ENCODE measurements at regions not wholly inside any gene's neighbourhood (a gene's known extent, or its start where the extent isn't known, plus 50 kb on each side); places are given as distances from the start of the nearest gene placed in this dataset.

GRCh38 chr7:36016648-36017047 lies 136.4 kb upstream of the EEPD1 start:
- Histone ChIP-seq H3K4me1 (ENCODE audit: control insufficient read depth in 2 of 2, insufficient read depth in 2 of 2, low read length in 2 of 2) (no peaks in the 10 kb centered on the region), H3K27ac (ENCODE audit: low read depth in 2 of 2, low read length in 2 of 2) (no peak overlapping the region), H3K9ac (ENCODE audit: low read depth in 1 of 2, low read length in 2 of 2) (no peak overlapping the region), H3K4me3 (ENCODE audit: low read length in 2 of 2) (no peak overlapping the region), H3K9me3 (ENCODE audit: control insufficient read depth in 2 of 2, low read length in 2 of 2) (no peaks in the 10 kb centered on the region), H3K36me3 (ENCODE audit: control insufficient read depth in 2 of 2, insufficient read depth in 2 of 2, low read length in 2 of 2) (no peaks in the 10 kb centered on the region), H3K27me3 (ENCODE audit: control insufficient read depth in 2 of 2, insufficient read depth in 2 of 2, low read length in 2 of 2) (no peaks in the 10 kb centered on the region)

DNA sequence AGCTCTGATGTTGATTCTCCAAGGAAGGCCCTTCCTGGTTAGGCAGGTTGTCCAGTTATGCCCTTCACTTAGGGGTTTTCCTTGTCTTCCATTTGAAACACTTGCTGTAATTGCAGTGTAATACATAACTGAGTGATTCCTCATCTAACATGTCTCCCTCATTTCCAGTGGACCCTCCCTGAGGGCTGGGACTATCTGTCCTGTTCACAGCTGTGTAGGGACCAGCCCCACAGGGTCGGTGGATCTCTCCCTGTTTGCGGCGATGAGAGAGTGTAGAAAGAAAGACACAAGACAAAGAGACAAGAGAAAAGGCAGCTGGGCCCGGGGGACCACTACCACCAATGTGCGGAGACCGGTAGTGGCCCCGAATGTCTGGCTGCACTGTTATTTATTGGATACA lies 135.9 kb upstream of the EEPD1 start:
- Histone ChIP-seq H3K4me3 (ENCODE audit: low read length in 2 of 2) (no peak overlapping the region), H3K27ac (ENCODE audit: low read depth in 2 of 2, low read length in 2 of 2) (no peak overlapping the region), H3K36me3 (ENCODE audit: control insufficient read depth in 2 of 2, insufficient read depth in 2 of 2, low read length in 2 of 2) (no peaks in the 10 kb centered on the region), H3K9me3 (ENCODE audit: control insufficient read depth in 2 of 2, low read length in 2 of 2) (no peaks in the 10 kb centered on the region), H3K9ac (ENCODE audit: low read depth in 1 of 2, low read length in 2 of 2) (no peak overlapping the region), H3K4me1 (ENCODE audit: control insufficient read depth in 2 of 2, insufficient read depth in 2 of 2, low read length in 2 of 2) (no peaks in the 10 kb centered on the region), H3K27me3 (ENCODE audit: control insufficient read depth in 2 of 2, insufficient read depth in 2 of 2, low read length in 2 of 2) (no peaks in the 10 kb centered on the region)

- no peak overlapping the region for H3K9ac ChIP-seq (ENCODE audit: low read depth in 1 of 2, low read length in 2 of 2)
- H3K27me3 ChIP-seq (ENCODE audit: control insufficient read depth in 2 of 2, insufficient read depth in 2 of 2, low read length in 2 of 2): no peaks in the 10 kb centered on the region
- no peak overlapping the region for H3K27ac ChIP-seq (ENCODE audit: low read depth in 2 of 2, low read length in 2 of 2)
- H3K4me1 ChIP-seq (ENCODE audit: control insufficient read depth in 2 of 2, insufficient read depth in 2 of 2, low read length in 2 of 2): no peaks in the 10 kb centered on the region
- no peaks in the 10 kb centered on the region for H3K36me3 ChIP-seq (ENCODE audit: control insufficient read depth in 2 of 2, insufficient read depth in 2 of 2, low read length in 2 of 2)
- no peak overlapping the region for H3K4me3 ChIP-seq (ENCODE audit: low read length in 2 of 2)
- no peaks in the 10 kb centered on the region for H3K9me3 ChIP-seq (ENCODE audit: control insufficient read depth in 2 of 2, low read length in 2 of 2)
These were observed 134.1 kb upstream of the EEPD1 start for GRCh38 chr7:36018816-36019484.

DNA sequence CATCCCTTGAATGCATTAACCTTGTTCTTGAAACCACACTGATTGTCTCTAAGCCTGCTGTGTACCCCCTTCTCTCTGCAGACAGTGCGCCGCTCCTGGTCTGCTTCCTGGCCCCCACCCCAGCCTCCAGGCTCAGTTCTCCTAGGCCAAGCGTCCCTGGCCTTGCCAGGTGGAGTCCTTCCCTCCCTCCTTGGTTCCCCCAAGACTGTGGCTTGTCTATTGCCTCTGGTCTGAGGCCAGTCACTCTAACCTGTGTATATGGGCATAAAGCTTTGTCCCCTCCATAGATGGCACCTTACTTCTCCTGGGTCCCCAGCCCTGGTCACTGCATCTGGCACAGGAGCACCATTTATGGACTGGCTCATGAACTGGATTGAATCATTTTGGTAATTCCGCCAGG lies 133.5 kb upstream of the EEPD1 start:
- H3K27me3 ChIP-seq (ENCODE audit: control insufficient read depth in 2 of 2, insufficient read depth in 2 of 2, low read length in 2 of 2): no peaks in the 10 kb centered on the region
- no peak overlapping the region for H3K9ac ChIP-seq (ENCODE audit: low read depth in 1 of 2, low read length in 2 of 2)
- no peak overlapping the region for H3K27ac ChIP-seq (ENCODE audit: low read depth in 2 of 2, low read length in 2 of 2)
- H3K4me1 ChIP-seq (ENCODE audit: control insufficient read depth in 2 of 2, insufficient read depth in 2 of 2, low read length in 2 of 2): no peaks in the 10 kb centered on the region
- no peaks in the 10 kb centered on the region for H3K9me3 ChIP-seq (ENCODE audit: control insufficient read depth in 2 of 2, low read length in 2 of 2)
- no peaks in the 10 kb centered on the region for H3K36me3 ChIP-seq (ENCODE audit: control insufficient read depth in 2 of 2, insufficient read depth in 2 of 2, low read length in 2 of 2)
- no peak overlapping the region for H3K4me3 ChIP-seq (ENCODE audit: low read length in 2 of 2)

DNA sequence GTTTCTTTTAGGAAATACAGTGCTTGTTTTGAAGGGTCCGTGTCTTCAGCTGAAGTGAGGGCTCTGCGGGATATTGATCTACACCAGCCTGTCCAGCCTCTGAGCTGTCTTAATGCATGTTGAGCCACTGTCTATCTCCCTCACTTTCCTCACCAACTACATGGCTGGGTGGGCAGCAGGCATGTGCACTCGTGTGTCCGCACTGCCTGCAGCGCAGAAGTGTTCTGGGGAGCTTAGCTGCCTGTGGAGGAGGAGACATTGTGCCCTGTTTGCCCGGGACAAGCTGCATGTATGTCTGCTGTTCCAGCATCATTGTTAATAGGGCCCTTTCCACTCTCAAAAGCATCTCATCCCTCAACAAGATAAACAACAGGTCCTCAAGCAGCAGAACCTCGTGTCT lies 133.1 kb upstream of the EEPD1 start:
- Histone ChIP-seq H3K9ac (ENCODE audit: low read depth in 1 of 2, low read length in 2 of 2) (no peak overlapping the region), H3K4me1 (ENCODE audit: control insufficient read depth in 2 of 2, insufficient read depth in 2 of 2, low read length in 2 of 2) (no peaks in the 10 kb centered on the region), H3K27ac (ENCODE audit: low read depth in 2 of 2, low read length in 2 of 2) (no peak overlapping the region), H3K9me3 (ENCODE audit: control insufficient read depth in 2 of 2, low read length in 2 of 2) (no peaks in the 10 kb centered on the region), H3K4me3 (ENCODE audit: low read length in 2 of 2) (no peak overlapping the region), H3K27me3 (ENCODE audit: control insufficient read depth in 2 of 2, insufficient read depth in 2 of 2, low read length in 2 of 2) (no peaks in the 10 kb centered on the region), H3K36me3 (ENCODE audit: control insufficient read depth in 2 of 2, insufficient read depth in 2 of 2, low read length in 2 of 2) (no peaks in the 10 kb centered on the region)

GRCh38 chr7:36021367-36021766 lies 131.7 kb upstream of the EEPD1 start:
- no peaks in the 10 kb centered on the region for H3K9me3 ChIP-seq (ENCODE audit: control insufficient read depth in 2 of 2, low read length in 2 of 2)
- no peaks in the 10 kb centered on the region for H3K4me1 ChIP-seq (ENCODE audit: control insufficient read depth in 2 of 2, insufficient read depth in 2 of 2, low read length in 2 of 2)
- H3K4me3 ChIP-seq (ENCODE audit: low read length in 2 of 2): no peak overlapping the region
- H3K27me3 ChIP-seq (ENCODE audit: control insufficient read depth in 2 of 2, insufficient read depth in 2 of 2, low read length in 2 of 2): no peaks in the 10 kb centered on the region
- no peaks in the 10 kb centered on the region for H3K36me3 ChIP-seq (ENCODE audit: control insufficient read depth in 2 of 2, insufficient read depth in 2 of 2, low read length in 2 of 2)
- no peak overlapping the region for H3K9ac ChIP-seq (ENCODE audit: low read depth in 1 of 2, low read length in 2 of 2)
- no peak overlapping the region for H3K27ac ChIP-seq (ENCODE audit: low read depth in 2 of 2, low read length in 2 of 2)

DNA sequence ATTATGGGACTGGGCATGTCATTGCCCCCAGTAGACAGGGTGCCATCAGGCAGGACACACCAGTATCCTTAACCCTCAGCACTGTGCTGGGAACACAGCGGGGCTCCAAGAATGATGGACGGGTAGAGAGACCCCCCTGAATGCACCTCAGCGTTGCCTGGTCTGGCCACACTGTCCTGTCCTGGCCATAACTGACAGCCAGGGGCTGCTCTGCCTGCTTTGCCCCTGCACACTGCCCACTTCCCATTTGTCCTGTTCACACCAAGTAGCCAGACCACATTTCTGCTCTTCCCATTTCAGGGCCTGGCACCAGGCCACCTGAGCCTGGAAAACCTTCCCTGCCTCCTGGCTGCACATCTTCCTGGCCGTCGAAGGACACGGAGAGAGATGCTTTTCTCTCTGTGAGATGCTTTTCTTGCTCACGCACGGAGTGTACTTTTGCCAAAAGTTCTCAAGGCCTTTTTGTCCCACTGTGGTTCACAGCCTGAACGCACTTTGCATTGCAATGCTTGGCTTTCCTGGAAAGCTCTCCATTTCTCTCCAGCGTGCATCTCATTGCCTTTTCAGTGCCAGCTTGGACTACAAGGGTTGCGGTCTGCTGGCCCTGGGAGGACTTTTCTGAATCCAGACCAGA lies 131.0 kb upstream of the EEPD1 start:
- Histone ChIP-seq H3K27ac (ENCODE audit: low read depth in 2 of 2, low read length in 2 of 2) (no peak overlapping the region), H3K4me1 (ENCODE audit: control insufficient read depth in 2 of 2, insufficient read depth in 2 of 2, low read length in 2 of 2) (no peaks in the 10 kb centered on the region), H3K27me3 (ENCODE audit: control insufficient read depth in 2 of 2, insufficient read depth in 2 of 2, low read length in 2 of 2) (no peaks in the 10 kb centered on the region)

DNA sequence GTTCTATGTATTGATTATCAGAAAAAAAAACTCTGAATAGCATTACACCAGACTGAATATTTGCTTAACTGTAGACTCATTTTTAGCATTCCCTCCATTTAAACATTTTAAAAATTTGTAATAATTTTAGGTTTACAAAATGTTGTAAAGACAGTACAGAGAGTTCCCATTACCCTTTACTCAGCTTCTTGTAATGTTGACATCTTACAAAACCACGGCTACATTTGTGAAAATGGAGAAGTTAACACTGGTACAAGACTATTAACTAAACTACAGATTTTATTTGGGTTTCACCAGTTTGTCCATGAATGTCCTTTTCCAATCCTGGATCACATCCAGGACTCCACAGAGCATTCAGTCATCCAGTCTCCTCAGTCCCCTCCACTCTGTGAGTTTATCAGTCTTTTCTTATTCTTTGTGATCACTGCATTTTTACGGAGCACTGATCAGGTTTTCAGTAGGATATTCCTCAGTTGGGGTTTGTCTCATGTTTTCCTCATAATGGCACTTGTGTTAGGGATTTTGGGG lies 130.0 kb upstream of the EEPD1 start:
- Histone ChIP-seq H3K36me3 (ENCODE audit: control insufficient read depth in 2 of 2, insufficient read depth in 2 of 2, low read length in 2 of 2) (no peaks in the 10 kb centered on the region), H3K27me3 (ENCODE audit: control insufficient read depth in 2 of 2, insufficient read depth in 2 of 2, low read length in 2 of 2) (no peaks in the 10 kb centered on the region), H3K4me1 (ENCODE audit: control insufficient read depth in 2 of 2, insufficient read depth in 2 of 2, low read length in 2 of 2) (no peaks in the 10 kb centered on the region), H3K9me3 (ENCODE audit: control insufficient read depth in 2 of 2, low read length in 2 of 2) (no peaks in the 10 kb centered on the region), H3K9ac (ENCODE audit: low read depth in 1 of 2, low read length in 2 of 2) (no peak overlapping the region), H3K4me3 (ENCODE audit: low read length in 2 of 2) (no peak overlapping the region), H3K27ac (ENCODE audit: low read depth in 2 of 2, low read length in 2 of 2) (no peak overlapping the region)

More for the DNA sequence above, 131.0 kb upstream of the EEPD1 start:
- H3K9me3 ChIP-seq (ENCODE audit: control insufficient read depth in 2 of 2, low read length in 2 of 2): no peaks in the 10 kb centered on the region
- no peaks in the 10 kb centered on the region for H3K36me3 ChIP-seq (ENCODE audit: control insufficient read depth in 2 of 2, insufficient read depth in 2 of 2, low read length in 2 of 2)
- H3K4me3 ChIP-seq (ENCODE audit: low read length in 2 of 2): no peak overlapping the region
- H3K9ac ChIP-seq (ENCODE audit: low read depth in 1 of 2, low read length in 2 of 2): no peak overlapping the region

DNA sequence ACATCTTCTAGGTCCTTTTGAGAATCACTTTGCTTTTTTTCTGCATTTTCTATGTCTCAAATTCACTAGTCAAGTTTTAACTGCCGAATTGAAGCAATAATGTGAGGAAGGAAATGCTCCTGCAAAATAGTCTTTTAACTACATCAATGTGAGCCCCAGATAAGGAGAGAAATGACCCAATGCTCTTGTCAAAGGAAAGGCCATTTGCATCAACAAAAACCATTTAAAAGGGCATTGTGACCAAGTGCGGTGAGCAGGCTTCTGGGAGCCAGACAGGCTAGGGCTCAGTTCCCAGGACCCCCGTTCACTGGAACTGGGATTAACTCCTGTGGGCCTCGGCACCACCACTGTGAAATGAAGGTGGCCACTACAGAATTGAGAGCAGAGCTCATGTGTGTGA lies 127.9 kb upstream of the EEPD1 start:
- H3K9me3 ChIP-seq (ENCODE audit: control insufficient read depth in 2 of 2, low read length in 2 of 2): no peaks in the 10 kb centered on the region
- H3K36me3 ChIP-seq (ENCODE audit: control insufficient read depth in 2 of 2, insufficient read depth in 2 of 2, low read length in 2 of 2): no peaks in the 10 kb centered on the region
- H3K9ac ChIP-seq (ENCODE audit: low read depth in 1 of 2, low read length in 2 of 2): no peak overlapping the region
- no peaks in the 10 kb centered on the region for H3K4me1 ChIP-seq (ENCODE audit: control insufficient read depth in 2 of 2, insufficient read depth in 2 of 2, low read length in 2 of 2)
- H3K4me3 ChIP-seq (ENCODE audit: low read length in 2 of 2): no peak overlapping the region
- H3K27ac ChIP-seq (ENCODE audit: low read depth in 2 of 2, low read length in 2 of 2): no peak overlapping the region
- H3K27me3 ChIP-seq (ENCODE audit: control insufficient read depth in 2 of 2, insufficient read depth in 2 of 2, low read length in 2 of 2): no peaks in the 10 kb centered on the region

DNA sequence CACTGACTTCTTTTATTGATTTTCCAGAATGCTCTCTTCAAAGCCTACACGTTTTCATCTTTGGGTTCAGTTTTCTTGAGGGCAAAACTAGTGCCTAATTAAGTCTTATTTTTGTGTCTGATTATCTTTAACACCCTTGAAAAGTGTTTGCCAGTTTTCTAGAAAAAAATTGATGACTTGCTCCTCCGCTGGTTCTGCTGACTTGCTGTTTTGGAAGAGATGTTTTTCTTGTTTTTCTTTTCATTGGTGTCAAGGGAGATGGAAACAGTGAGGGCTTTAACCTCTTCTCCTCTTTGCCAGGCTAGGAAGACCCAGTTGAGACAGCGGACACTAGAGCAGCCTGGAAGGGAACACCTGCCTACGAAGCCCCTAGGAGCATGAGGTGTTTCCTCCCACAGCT lies 123.7 kb upstream of the EEPD1 start:
- no peaks in the 10 kb centered on the region for H3K27me3 ChIP-seq (ENCODE audit: control insufficient read depth in 2 of 2, insufficient read depth in 2 of 2, low read length in 2 of 2)
- H3K36me3 ChIP-seq (ENCODE audit: control insufficient read depth in 2 of 2, insufficient read depth in 2 of 2, low read length in 2 of 2): no peaks in the 10 kb centered on the region
- H3K9ac ChIP-seq (ENCODE audit: low read depth in 1 of 2, low read length in 2 of 2): no peak overlapping the region
- no peak overlapping the region for H3K4me3 ChIP-seq (ENCODE audit: low read length in 2 of 2)
- H3K9me3 ChIP-seq (ENCODE audit: control insufficient read depth in 2 of 2, low read length in 2 of 2): no peaks in the 10 kb centered on the region
- H3K27ac ChIP-seq (ENCODE audit: low read depth in 2 of 2, low read length in 2 of 2): no peak overlapping the region
- H3K4me1 ChIP-seq (ENCODE audit: control insufficient read depth in 2 of 2, insufficient read depth in 2 of 2, low read length in 2 of 2): no peaks in the 10 kb centered on the region

Data from mucosa of rectum (tissue), 2 donors.